AG10803 (cell line): ENCODE measurements at regions not wholly inside any gene's neighbourhood (a gene's known extent, or its start where the extent isn't known, plus 50 kb on each side); places are given as distances from the start of the nearest gene placed in this dataset.

Experiments used
- DNase-seq: peaks from one replicate; pipeline ENCODE4 v3.0.0; 2010; ENCODE audit warnings: low read depth
- H3K4me3 ChIP-seq: 2 replicates; pipeline ENCODE4 v1.5.1; 2011; ENCODE audit warnings: mild to moderate bottlenecking, low read length, control low read depth
- CTCF ChIP-seq: conservative IDR thresholded peaks from 2 replicates; pipeline ENCODE4 v1.5.1; 2011; ENCODE audit warnings: mild to moderate bottlenecking, low read length, control low read depth, inconsistent platforms

DNA sequence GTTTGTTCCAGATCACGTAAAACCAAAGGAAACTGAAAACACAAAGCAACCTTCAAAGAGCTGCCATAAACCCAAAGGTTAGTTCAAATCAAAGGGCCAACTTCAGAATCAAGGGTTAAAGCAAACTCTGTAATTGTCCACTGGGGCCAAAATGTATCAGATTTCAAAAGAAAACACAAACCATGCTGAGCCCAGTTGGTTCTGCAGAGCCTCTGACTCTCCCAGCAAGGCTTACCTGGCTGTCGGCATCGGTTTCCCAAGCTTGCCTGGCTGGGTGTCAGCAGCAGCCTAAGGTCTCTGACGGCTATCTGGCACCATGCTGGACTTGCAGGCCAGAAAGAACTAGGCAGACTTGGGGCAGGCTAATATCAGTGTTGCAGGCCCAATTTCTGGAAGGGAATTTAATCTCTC lies 125.3 kb downstream of the DAD1 start:
- no peak for TF ChIP-seq CTCF
- H3K4me3 ChIP-seq: no peak overlapping the region
- no peak for DNase-seq

DNA sequence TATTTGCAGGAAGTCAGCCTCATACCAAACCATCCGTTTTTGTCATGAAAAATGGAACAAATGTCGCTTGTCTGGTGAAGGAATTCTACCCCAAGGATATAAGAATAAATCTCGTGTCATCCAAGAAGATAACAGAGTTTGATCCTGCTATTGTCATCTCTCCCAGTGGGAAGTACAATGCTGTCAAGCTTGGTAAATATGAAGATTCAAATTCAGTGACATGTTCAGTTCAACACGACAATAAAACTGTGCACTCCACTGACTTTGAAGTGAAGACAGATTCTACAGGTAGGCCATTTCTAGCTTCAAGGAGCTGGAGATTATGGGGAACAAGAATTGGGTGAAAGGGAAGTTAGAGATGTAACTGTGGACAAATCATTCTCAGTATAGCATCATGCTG lies 126.1 kb downstream of the DAD1 start:
- DNase-seq: no peak
- no peak for TF ChIP-seq CTCF
- H3K4me3 ChIP-seq: no peak overlapping the region

DNA sequence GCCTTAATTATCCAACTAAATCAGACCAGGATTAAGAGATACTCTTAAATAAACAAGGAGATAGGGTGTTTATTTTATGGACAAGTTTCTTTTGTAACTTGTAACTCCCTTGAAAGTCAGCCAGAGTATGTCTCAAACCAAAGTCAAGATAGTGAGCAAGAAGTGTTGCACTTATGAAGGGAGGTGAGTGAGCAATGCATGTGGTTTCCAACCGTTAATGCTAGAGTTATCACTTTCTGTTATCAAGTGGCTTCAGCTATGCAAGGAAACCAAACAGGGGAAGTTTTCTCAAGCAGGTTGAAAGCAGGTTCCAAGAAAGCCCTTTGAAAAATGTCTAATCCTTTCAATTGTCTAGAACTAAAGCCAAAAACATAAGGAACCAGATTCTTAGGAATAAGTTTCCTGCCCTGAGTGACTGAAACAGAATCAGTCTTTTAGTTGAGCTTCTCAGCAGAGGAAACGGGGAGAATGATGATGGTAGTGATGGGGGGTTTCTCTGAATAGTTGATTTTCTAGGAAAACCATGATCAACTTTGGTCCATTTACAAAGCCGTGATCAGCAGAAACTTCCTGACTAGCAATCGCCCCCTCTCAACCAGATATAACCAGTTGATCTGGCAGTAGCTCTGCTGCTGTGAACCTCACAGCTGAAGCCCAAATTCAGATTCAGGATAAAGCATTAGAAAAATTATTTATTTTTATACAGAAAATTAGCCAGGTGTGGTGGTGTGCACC lies 128.4 kb downstream of the DAD1 start:
- DNase-seq: no peak
- TF ChIP-seq CTCF: no peak
- no peak overlapping the region for H3K4me3 ChIP-seq

DNA sequence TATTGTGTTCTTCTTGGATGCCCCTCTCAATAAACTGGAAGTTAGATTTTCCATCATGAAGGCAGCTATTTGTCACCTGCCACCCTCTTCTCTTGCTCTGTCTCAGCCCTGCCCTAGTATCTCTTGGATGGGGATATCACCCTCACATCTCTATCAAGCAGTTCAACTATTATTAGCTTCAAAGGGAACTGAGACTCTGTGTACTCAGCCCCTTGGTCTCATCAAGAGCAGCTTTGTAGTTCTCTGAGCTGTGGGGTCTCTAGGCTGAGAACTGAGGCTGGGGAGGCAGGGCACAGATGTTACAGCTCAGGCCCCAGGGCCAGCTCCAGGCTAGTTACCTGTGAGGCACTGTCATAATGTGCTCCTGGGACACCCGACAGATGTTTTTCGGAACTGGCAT lies 130.3 kb downstream of the DAD1 start:
- TF ChIP-seq CTCF: no peak
- H3K4me3 ChIP-seq: no peak overlapping the region

GRCh38 chr14:22456998-22457594 lies 131.9 kb downstream of the DAD1 start:
- no peak for TF ChIP-seq CTCF
- DNase-seq: no peak
- no peak overlapping the region for H3K4me3 ChIP-seq

More for the DNA sequence above, 130.3 kb downstream of the DAD1 start:
- no peak for DNase-seq

- no peak overlapping the region for H3K4me3 ChIP-seq
- no peak for TF ChIP-seq CTCF
- no peak for DNase-seq
Observed at GRCh38 chr14:22456421-22456820, 132.6 kb downstream of the DAD1 start.

GRCh38 chr14:22452330-22452729 lies 136.7 kb downstream of the DAD1 start:
- DNase-seq: no peak
- TF ChIP-seq CTCF: no peak
- no peak overlapping the region for H3K4me3 ChIP-seq
